HG02885 (cell line): ENCODE measurements at regions not wholly inside any gene's neighbourhood (a gene's known extent, or its start where the extent isn't known, plus 50 kb on each side); places are given as distances from the start of the nearest gene placed in this dataset.
"Not testable (repeated sequence)": the region's sequence is repeated elsewhere in the genome, so short reads cannot be mapped to it uniquely, and the experiment has no call there.

ENCODE experiments used
- ATAC-seq: cut with Tn5 transposase; IDR thresholded peaks from one replicate; pipeline ENCODE4 v1.9.1; 2021; ENCODE audit warnings: mild to moderate bottlenecking; ENCODE audit not compliant: unreplicated experiment, poor library complexity

DNA sequence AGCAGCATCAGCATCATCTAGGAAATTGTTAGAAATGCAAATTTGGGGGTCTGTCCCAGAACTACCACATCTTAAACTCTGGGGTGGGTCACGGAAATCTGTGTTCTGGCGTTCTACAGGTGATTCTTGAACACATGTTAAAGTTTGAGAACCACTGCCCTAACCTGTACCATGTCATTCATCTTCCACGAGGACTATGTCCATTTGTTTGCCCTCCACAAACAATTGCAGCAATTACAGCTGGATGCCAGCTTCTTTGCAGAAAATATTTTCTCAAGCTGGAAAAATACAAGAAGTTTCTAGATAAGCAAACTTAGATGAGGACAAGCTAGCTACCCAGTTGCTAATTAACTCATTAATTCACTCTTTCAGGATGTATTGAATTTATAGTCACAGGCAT, 54.1 kb downstream of the MAFB start:
- no peak for ATAC-seq

DNA sequence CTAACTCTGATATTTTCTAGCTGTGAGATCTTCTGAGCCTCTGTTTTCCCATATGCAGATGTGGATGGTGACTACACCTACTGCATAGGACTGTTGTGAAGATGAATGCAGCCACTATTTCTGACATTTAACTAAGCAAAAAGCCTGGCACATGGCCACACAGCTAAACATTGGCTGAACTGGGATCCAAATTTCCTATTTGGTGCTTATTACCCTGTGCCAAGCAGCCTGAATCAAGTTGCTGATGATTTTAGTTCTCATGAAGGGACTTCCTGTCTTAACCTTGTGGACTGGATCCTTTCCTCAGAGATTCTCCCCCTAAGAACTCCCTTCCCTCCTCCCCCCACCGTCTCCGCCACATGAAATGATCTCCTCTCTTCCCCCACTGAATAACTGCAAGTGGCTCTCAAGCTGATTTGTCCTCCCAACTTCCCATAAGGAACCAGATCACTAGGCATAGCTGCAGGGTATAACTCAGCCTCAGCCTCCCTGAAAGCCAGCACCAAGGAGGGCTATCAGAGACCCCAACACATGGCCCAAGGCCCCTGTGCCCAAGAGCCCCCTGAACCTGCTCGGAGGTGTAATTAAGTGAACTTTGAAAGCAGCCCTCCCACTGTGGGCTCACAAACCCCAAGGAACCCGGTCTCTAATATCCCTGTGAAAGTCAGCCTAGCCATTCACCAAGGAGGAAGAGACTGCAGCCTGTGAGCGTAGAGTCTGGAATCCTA, 55.7 kb downstream of the MAFB start:
- no peak for ATAC-seq

DNA sequence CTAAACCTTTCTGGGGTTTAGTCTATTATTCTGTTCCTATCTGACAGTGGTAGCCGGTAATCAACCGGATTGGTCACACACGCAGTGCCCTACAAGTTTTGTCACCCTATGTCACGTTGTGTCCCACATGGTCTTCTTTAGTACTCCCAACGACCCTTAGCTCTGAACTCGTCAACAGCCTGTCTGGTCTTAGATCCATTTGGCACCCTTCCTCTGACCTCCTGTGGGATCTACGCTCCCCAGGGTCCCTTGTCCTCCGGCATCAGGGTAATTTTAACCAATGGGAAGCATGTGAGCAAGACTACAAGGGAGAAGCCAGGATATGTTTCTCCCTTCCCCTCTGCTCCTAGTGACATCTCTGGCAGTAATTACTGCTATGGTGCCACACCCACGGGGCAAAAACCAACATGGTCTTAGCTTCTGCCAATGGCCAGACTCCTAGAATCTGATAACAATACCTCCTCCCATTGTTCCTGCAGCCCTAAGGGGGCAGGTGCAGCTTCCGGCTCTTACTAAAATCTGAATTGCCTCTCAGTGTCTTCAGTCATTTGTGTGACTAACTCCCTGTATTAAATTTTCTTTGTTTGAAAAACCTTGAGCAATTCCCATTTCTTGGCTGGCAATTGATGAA, 56.6 kb downstream of the MAFB start:
- no peak for ATAC-seq

DNA sequence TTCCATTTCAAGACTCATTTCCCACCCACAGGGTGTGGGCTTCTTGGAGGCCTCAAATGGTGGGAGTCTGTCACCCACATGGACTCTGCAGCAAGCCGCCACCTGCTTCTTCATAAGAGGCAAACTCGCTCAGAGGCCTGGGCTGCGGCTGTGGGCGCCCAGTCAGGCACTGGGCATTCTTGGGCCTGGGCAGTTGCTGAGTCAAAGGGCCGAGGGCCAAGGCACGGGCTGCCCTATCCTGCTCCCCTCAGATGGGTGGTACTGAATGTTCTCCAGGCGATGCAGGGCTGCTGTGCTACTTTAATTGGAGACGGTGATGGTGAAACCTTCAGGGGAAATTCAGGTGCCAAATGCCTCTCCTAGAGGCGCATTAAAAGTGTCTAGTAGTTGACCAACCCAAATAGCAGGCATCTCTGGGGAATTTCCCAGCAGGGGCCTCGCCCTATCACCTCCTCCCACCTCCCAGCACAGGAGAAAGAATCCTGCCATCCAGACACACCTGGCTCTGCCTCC, 57.9 kb downstream of the MAFB start:
- no peak for ATAC-seq

DNA sequence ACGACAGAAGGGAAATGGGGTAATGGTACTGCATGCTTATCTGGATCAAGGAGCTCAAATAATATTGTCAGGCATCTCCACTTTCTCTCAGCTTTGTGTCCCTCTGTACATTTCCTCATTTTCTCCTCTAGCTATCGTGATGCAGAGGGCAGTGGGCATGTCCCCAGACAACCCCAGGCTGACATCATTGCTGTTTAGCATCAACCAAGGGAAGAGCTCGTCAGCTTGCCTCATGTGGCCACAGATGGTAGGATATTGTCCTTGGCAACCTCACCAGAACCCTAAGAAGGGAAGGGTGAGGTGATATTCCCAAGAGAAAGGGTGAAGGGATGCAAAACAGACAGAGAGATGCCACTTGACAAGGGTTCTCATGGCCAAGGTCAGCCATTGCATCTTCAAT, 58.3 kb downstream of the MAFB start:
- ATAC-seq, result no peak

DNA sequence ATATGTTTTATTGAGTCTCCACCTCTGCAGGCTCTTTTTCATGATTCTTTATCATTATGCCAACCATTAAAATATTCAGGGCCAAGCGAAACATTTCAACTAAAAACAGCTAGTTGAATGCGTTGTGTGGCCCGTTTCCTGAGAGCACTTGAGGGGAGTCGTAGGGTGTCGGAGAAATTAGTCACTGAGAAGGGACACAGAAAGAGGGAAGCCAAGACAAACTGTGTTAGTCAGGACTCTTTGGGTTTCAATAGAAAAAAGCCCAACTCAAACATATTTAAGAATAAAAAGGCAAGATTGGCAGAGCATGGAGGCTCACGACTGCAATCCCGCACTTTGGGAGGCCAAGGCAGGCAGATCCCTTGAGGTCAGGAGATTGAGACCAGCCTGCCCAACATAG, 58.9 kb downstream of the MAFB start:
- no peak for ATAC-seq

DNA sequence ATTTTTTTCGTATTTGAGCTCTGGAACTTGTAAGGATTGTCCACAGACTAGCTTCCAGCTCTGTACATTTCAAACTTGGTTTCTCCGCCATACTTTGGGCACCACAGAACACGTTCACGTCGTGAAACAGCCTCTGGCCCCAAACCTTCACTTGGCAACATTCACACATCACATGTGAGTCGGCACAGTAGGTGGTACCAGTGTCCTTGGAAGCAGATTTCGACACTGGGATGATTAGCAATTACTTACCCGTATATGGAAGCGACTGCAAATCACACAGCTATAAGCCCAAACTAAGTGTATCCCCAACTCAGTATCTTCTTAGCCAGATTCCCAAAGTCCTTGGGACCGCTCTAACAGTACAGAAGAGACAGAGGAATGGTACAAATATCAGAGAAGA, 60.2 kb downstream of the MAFB start:
- no peak for ATAC-seq

DNA sequence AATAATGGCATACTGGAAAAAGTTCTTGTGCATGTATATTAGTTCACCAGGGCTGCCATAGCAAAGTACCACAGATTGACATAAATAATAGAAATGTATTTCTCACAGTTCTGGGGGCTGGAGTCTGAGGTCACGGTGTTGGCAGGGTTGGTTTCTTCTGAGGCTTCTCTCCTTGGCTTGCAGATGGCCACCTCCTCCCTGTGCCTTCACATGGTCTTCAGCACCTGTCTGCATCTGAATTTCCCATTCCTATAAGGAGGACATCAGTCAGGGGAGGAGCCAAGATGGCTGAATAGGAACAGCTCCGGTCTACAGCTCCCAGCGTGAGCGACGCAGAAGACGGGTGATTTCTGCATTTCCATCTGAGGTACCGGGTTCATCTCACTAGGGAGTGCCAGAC, 70.0 kb downstream of the MAFB start:
- not testable (repeated sequence) for ATAC-seq

DNA sequence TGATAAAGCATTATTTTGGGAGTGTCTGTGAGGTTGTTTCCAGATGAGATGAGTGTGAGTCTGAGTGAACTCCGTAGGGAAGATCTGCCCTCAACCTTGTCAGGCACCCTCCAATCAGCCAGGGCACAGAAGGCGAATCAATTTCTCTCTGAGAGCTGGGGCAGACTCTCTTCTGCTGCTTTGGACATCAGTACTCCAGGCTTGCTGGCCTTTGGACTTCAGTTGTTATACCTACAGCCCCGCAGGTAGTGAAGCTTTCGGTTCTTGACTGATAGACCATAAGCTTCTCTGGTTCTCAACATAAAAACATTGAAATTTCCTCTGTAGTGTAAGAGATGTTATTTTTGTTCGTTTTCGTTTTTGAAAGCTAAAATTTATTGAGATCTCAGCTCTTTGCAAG, 71.4 kb downstream of the MAFB start:
- ATAC-seq, result no peak

DNA sequence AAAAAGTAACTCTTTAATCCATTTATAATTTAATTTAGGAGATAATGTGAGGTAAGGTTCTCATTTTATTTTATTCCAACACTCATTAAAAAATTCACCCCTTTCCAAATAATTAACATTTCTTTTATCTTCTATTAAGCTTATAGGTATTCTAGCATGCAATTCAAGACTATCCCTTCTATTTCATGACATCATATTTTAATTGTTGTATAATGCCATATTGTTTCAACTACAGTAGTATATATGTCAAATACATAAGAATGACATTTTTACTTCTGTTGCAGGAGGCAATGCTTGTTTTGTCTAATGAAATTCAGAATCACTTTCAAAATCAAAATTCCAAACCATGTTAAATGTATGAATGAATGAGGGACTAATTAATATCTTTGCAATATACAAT, 76.2 kb downstream of the MAFB start:
- no peak for ATAC-seq

DNA sequence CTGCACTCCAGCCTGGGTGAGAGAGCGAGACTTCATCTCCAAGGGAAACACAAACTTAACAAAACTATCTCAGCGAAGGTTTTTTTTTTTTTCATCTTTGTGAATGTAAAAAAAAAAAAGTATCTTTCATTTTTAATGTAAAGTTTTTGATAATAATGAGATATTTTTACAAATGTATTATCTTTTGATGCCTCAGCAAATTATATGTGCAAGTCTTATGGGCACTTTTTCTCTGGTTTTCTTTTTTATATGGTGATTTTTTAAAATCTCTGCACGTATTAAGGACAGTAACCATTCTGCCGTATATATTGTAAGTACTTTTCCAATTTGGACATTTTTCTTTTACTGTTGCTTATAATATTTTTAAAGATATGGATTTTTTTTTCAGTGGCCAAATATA, 76.8 kb downstream of the MAFB start:
- ATAC-seq, result no peak

DNA sequence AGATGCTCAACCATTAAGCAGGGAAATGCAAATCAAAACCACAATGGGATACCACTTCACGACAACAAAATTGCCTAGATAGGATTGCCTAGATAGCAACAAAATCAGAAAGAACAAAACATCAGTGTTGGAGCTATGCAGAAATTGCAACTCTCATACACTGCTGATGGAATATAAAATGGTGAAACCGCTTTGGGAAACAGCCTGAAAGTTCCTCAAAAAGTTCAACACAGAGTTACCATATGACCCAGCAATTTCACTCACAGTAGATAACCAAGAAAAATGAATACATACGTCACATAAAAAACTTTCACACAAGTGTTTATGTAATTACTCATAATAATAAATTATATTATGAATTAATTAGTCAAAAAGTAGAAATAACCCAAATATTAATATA, 78.3 kb downstream of the MAFB start:
- no peak for ATAC-seq

DNA sequence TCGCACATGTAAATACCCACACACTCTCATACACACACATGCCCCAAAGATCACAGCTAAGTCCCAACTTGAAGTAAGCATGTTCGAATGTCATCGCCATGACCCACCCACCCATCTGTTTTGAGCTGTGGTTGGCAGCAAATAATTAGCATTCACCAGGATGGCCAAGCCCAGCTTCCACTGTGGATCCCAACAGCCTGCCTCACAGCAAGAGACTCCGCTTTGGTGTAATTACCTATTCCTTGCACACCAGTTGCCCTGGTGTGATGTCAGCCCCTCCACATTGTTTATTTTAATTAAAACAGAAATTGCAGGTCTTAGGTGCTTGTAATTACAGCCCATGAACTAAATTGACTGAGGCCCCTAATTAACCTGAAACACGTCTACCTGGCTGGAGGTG, 81.1 kb downstream of the MAFB start:
- no peak for ATAC-seq

DNA sequence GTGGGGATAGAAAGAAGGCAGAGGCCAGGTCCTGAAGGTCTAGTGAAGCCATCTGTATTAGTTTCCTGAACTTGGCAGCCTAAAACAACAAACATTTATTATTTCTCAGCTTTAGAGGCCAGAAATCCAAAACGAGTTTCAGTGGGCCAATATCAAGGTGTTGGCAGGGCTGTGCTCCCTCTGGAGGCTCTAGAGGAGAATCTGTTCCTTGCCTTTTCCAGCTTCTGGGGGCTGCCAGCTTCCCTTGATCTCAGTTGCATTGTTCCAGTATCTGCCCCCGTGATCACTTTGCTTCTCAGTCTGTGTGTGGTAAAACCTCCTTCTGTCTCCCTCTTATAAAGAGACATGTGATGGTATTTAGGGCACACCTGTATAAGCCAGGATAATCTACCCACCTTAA, 82.4 kb downstream of the MAFB start:
- ATAC-seq, result no peak

DNA sequence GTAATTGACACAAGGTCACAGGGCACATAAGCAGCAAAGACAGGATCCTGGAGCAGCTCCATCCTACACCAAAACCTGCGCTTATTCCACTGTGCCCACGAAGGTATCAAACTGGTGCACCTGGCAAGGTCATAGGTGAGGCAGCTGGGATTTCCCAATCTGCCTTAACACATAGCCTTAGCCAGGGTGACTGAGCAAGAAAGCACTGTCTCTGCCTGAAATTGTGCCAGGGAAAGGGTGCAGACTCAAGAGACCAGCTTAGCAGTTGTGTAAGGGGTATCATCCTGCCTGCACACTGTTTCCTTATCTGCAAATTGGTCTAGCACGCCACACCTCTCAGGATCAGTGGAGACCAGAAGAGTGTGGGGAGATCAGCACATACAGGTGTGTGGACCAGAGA, 82.8 kb downstream of the MAFB start:
- ATAC-seq, result no peak

DNA sequence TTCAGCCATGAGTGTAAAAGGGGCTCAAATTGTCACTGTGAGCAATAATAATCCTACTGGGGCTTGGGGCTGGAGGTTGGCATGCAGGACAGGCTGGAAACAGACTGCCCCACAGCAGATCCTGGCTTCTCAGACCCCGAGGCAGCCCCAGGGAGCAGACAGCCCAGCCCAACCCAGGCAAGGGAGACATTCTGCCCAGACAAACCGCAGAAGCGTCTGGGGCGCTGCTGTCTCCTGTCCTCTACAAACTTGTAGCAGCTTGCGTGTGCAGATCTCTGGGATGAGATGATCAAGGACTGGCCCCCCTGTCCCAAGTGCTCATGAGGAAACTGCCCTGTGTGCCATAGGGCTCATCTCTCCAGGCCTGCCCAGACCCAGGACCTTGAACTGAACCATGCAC, 84.6 kb downstream of the MAFB start:
- no peak for ATAC-seq

DNA sequence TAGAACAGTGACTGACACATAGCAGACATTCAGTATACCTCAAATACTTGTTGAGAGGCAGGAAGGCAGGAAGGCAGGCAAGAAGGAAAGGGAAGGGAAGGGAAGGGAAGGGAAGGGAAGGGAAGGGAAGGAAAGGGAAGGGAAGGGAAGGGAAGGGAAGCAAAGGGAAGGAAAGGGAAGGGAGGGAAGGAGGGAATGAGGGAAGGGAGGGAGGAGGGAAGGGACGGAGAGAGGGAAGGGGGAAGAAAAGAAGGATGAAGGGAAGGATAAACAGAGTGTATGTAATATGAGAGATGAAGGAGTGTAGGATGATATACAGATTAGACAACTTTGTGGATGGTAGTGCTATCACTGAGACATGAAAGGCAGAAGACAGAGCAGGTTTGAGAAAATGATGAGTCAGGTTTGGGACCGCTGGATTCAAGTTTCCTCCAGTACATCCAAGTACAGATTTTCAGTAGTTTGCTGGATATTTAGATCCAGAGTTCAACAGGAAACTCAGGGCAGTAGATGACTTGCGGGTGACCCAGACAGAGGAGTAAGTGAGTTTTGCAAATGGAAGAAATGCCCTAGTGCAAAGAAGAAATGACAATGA, 85.9 kb downstream of the MAFB start:
- ATAC-seq, result no peak

DNA sequence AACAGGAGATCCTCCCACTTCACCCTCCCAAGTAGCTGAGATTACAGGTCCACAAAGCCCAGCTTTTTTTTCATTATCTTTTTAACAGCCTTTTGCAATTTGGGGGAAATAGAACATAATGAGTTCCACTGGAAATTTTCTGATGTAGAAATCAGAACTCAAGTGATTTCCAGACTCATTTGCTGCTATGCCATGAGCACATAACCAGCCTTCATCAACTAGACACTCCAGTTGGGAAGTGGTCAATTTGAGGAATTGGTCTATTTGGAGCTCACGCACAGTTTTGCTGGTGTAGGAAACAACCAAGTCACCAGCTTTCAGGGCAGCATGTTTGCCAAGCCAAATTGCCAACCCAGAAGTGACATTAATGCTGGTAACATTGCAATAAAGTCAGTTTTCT, 86.7 kb downstream of the MAFB start:
- ATAC-seq, result no peak

DNA sequence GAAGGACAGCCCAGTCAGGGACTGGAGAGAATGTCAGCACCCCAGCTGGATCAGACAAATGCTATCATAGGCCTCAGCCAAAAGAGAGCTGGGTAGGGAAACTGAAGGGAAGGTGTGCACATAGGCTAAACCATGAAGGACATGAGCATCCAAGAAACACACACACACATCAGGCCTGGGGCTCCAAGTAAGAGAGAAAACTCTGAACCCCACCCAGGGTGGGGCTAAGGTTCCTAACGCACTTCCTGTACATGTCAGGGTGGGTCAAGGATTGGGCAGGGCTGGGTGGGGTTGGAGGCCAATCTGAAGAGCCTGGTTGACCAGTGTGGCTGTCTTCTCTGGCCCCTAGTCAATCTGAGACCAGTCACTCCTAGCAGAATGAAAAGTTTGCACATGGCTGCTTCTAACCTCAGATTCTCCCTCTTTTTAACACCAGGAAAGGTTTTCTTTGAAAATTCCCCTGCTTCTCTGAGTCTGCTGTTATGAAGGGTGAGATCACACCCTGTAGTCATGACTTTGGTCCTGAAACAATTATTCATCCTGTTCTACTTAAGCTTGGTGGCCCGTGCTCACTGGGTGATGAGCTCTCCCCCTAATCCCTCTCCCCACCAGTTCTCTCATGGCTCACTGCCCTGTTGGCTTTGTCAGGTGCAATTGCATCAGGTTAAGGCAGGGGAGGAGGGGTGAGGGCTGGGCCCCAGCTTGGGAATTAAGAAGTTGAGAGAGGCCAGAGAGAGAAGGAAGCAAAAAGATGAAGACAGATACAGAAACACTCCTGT, 88.4 kb downstream of the MAFB start:
- no peak for ATAC-seq

DNA sequence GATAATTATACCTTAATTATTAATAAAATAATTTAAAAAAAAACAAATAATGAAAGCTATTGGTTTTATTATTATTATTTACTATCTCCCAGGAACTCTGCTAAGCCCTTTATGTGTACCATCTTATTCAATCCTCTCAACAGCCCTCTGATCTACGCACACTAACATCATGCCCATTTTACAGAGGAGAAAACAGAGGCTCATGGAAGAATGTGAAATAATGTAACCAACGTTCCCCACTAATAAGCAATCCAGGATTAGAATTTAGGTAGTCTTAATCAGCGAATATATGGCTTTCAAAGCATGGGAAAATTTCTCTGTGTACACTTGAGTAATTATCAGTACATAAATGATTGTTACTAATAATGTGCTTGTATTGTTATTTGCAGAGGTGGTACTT, 89.0 kb downstream of the MAFB start:
- ATAC-seq, result no peak

DNA sequence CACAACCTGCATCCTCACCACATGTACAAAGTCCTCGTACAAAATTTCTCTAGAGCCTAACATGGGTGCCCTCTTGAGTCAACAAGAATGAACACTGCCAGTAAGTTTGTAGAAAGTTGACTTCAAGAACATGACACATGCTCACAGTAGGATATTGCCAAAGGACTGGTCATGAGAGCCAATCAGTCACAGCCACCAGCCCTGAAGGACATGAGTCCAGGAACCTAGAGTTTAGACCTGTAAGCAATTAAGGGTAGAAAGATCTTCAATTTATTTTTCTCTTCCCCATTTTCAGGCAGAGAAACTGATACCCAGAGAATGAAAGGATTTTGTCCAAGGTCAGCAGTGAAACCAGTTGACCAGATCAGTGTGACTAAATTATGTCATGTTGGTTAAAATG, 96.1 kb downstream of the MAFB start:
- ATAC-seq, result no peak
